ENCODE measurements at regions not wholly inside any gene's neighbourhood (a gene's known extent, or its start where the extent isn't known, plus 50 kb on each side); places are given as distances from the start of the nearest gene placed in this dataset.

DNA sequence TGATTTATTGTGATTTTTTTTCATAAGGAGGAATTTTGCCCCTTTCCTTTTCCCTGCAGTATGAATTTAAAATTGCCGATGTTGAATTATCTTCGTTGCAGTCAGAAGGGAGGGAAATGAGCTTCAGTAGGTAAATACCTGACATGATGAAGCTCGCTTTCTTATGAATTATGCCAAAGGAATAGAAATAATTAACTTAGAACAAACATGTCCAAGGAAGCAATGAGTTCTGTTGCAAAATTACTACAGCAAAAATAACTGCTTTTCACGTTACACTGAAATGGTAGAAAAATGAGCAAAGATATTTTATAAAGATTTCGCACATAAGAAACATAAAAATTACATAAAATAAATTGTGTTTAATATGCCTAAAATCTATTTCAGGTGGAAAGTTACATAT, 91.1 kb upstream of the ZNF804A start:
- TF ChIP-seq, protein P1, sequence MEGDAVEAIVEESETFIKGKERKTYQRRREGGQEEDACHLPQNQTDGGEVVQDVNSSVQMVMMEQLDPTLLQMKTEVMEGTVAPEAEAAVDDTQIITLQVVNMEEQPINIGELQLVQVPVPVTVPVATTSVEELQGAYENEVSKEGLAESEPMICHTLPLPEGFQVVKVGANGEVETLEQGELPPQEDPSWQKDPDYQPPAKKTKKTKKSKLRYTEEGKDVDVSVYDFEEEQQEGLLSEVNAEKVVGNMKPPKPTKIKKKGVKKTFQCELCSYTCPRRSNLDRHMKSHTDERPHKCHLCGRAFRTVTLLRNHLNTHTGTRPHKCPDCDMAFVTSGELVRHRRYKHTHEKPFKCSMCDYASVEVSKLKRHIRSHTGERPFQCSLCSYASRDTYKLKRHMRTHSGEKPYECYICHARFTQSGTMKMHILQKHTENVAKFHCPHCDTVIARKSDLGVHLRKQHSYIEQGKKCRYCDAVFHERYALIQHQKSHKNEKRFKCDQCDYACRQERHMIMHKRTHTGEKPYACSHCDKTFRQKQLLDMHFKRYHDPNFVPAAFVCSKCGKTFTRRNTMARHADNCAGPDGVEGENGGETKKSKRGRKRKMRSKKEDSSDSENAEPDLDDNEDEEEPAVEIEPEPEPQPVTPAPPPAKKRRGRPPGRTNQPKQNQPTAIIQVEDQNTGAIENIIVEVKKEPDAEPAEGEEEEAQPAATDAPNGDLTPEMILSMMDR (IDR thresholded peaks at IDR 0.05), result no peak
- TF ChIP-seq POLR2A (IDR thresholded peaks at IDR 0.05), result no peak

Measured in Peyer's patch (tissue), 4 donors.